ENCODE measurements at regions not wholly inside any gene's neighbourhood (a gene's known extent, or its start where the extent isn't known, plus 50 kb on each side); places are given as distances from the start of the nearest gene placed in this dataset.
A peak's percentile ranks its signal among the peaks of the same experiment; 100 is the strongest.

DNA sequence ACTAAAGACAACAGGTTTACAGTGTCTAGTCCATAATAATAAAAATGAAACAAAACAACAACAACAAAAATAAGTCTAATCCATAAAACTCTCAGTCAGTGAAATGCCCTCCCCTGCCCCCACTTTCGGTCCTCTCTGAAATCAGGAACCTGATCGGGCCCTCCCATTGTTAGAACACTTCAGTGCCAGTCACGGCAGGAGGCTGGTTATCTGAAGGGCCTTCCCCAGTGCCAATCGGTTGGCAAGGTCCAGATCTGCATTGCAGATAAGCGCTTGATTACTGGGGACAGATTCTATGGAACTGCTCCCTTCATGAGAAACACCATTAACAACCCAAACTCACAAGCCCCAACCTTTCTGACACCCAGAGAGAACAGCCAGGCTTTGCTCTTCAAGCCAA, 72.2 kb upstream of the EEPD1 start:
- no peaks in the 10 kb centered on the region for H3K9me3 ChIP-seq
- WGBS = 79% methylated on average over 5 of the region's 5 CpGs
- DNase-seq (ENCODE audit: low spot score) = no peak
- H3K36me3 ChIP-seq = no peaks in the 10 kb centered on the region
- no peaks in the 10 kb centered on the region for H3K4me1 ChIP-seq (replicated peaks)
- no peak overlapping the region for H3K27ac ChIP-seq
- intact Hi-C loops (cut with DNase I) = no loop called here
- no peaks in the 10 kb centered on the region for H3K27me3 ChIP-seq (replicated peaks; ENCODE audit: insufficient read depth)
- TF ChIP-seq POLR2A (IDR thresholded peaks at IDR 0.05) = no peak
- TF ChIP-seq POLR2AphosphoS5 (IDR thresholded peaks at IDR 0.05) = no peak
- TF ChIP-seq, protein P1, sequence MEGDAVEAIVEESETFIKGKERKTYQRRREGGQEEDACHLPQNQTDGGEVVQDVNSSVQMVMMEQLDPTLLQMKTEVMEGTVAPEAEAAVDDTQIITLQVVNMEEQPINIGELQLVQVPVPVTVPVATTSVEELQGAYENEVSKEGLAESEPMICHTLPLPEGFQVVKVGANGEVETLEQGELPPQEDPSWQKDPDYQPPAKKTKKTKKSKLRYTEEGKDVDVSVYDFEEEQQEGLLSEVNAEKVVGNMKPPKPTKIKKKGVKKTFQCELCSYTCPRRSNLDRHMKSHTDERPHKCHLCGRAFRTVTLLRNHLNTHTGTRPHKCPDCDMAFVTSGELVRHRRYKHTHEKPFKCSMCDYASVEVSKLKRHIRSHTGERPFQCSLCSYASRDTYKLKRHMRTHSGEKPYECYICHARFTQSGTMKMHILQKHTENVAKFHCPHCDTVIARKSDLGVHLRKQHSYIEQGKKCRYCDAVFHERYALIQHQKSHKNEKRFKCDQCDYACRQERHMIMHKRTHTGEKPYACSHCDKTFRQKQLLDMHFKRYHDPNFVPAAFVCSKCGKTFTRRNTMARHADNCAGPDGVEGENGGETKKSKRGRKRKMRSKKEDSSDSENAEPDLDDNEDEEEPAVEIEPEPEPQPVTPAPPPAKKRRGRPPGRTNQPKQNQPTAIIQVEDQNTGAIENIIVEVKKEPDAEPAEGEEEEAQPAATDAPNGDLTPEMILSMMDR (IDR thresholded peaks at IDR 0.05) = no peak
- H3K4me3 ChIP-seq = no peak overlapping the region

DNA sequence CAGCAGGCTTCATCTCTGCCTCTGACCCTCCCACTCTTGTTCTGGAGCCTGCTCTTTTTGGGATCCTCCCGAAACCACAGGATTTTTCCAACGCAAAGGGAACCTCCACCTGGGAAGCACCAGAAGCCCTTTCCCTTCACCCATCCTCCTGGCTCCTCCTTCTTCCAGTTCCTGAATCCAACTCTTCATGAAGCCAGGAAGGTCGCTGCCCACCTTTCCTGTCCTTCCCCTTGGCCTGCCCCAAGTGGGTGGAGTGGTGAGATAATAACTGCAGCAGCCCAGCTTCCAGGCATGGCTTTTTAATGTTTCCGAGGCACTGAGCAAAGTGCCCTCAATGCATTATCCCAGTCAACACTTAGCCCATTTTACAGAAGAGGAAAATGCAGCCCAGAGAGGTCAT, 70.8 kb upstream of the EEPD1 start:
- H3K36me3 ChIP-seq = no peaks in the 10 kb centered on the region
- TF ChIP-seq POLR2AphosphoS5 (IDR thresholded peaks at IDR 0.05) = no peak
- no peak for DNase-seq (ENCODE audit: low spot score)
- no peak overlapping the region for H3K4me3 ChIP-seq
- intact Hi-C loops (cut with DNase I) = no loop called here
- WGBS = 71% methylated on average over 4 of the region's 4 CpGs
- H3K27ac ChIP-seq = no peak overlapping the region
- no peaks in the 10 kb centered on the region for H3K9me3 ChIP-seq
- no peaks in the 10 kb centered on the region for H3K4me1 ChIP-seq (replicated peaks)
- no peaks in the 10 kb centered on the region for H3K27me3 ChIP-seq (replicated peaks; ENCODE audit: insufficient read depth)

DNA sequence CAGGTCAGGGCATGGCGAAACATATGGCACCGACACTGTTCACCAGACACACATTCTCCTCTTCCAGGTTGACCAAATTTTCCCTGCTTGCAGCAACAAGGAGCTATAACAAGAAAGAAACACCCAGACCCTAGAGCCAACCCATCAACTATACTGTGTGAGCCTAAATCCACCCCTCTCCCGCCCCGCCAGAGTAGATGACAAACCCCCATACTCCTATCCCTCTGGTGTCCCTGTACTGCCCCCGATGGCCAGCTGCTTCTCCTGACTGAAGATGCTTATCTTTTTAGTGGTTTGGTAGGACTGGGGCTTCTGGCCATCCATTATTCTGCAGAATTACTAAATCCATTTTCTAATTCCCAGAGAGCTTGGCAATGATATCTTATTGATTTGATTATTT, 70.1 kb upstream of the EEPD1 start:
- WGBS = 91% methylated on average over 5 of the region's 5 CpGs
- Histone ChIP-seq H3K9me3 (no peaks in the 10 kb centered on the region), H3K36me3 (no peaks in the 10 kb centered on the region)

DNA sequence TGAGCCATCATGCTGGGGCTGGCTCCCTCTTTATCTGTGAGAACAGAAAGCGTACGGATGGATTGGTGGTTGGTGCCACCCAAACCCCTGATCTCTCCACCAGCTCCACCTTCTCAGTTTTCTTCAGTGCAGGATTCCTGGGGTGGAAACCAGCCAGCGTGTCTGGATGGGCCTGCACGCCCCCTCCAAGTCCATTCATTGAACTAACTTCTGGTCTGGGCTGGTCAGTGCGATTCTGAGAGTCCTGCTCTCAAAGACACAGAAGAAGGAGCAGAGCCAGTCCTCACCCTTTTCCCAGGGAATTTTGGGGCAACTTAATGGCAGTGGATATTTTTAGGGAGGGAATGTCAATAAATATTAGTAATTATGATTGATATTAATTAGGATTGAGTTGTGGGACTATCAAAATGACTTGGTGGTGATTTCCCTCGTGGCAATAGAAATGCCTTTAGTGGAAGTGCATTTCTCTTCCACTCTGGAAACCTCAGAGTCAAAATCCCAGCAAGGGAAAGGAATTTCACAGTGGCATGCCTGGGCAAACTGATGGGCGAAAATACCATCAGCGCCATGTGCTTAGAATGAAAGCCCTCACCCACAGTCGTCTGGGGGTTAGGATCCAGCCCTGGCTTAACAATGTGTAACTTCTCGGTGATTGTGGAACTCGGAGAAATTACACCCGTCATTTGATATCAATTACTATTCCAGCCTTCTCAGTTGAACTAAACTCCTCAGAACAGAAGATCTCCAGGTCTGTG, 69.3 kb upstream of the EEPD1 start:
- Histone ChIP-seq H3K4me3 (no peak overlapping the region), H3K27ac (no peak overlapping the region), H3K9me3 (no peaks in the 10 kb centered on the region), H3K27me3 (replicated peaks; ENCODE audit: insufficient read depth) (no peaks in the 10 kb centered on the region), H3K36me3 (no peaks in the 10 kb centered on the region), H3K4me1 (replicated peaks) (no peaks in the 10 kb centered on the region)
- WGBS = 78% methylated on average over 12 of the region's 12 CpGs
- no peak for DNase-seq (ENCODE audit: low spot score)
- intact Hi-C loops (cut with DNase I) = loop anchor here (2.0 kb wide), 1 partner anchor 207 kb away; no protein-coding TSS in a partner anchor
- TF ChIP-seq POLR2A (IDR thresholded peaks at IDR 0.05) = no peak

More for the DNA sequence above, 70.1 kb upstream of the EEPD1 start:
- H3K4me3 ChIP-seq = no peak overlapping the region
- intact Hi-C loops (cut with DNase I) = no loop called here
- H3K27ac ChIP-seq = no peak overlapping the region
- no peaks in the 10 kb centered on the region for H3K27me3 ChIP-seq (replicated peaks; ENCODE audit: insufficient read depth)
- no peak for DNase-seq (ENCODE audit: low spot score)
- TF ChIP-seq, protein P1 (IDR thresholded peaks at IDR 0.05) = no peak
- TF ChIP-seq POLR2A (IDR thresholded peaks at IDR 0.05) = no peak
- TF ChIP-seq POLR2AphosphoS5 (IDR thresholded peaks at IDR 0.05) = no peak
- H3K4me1 ChIP-seq (replicated peaks) = no peaks in the 10 kb centered on the region

DNA sequence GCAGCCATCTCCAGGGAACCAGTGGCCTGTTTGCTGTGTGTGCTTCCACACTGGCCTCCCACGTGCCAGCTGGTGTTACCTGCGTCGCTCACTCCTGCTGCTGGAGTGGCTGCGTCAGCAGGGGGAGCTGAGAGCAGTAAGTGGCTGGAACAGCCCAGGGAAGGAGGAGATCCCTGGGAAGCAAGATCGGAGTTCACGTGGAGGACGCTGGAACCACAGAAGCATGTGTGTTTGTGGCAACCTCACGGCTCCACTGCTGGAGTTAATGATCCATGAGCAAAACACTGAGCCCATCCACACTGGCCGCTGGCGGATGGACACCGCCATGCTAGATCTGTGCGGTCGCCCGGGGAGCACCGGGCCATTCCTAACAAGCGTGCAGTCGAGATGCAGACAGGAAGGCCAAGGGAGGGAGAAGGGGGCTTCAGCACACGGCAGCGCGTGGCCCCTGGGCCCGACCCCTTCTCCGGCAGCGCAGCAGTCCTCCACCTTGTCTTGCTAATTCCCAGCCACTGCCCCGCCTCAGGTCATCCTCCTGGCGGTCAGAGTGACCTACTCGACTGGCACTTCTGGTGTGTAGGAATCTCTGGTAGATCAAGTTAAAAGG, 68.5 kb upstream of the EEPD1 start:
- intact Hi-C loops (cut with DNase I) = loop anchor here (2.0 kb wide), 1 partner anchor 206 kb away; no protein-coding TSS in a partner anchor
- Histone ChIP-seq H3K27ac (no peak overlapping the region), H3K4me3 (no peak overlapping the region), H3K36me3 (no peaks in the 10 kb centered on the region), H3K9me3 (no peaks in the 10 kb centered on the region), H3K27me3 (replicated peaks; ENCODE audit: insufficient read depth) (no peaks in the 10 kb centered on the region), H3K4me1 (replicated peaks) (no peaks in the 10 kb centered on the region)
- 73% methylated on average over 25 of the region's 26 CpGs for WGBS
- DNase-seq (ENCODE audit: low spot score) = peak; percentile 64
- TF ChIP-seq, protein P1 (IDR thresholded peaks at IDR 0.05) = peak in 3 of 4 experiments; percentile 27 to 53 (median 37)
- TF ChIP-seq POLR2AphosphoS5 (IDR thresholded peaks at IDR 0.05) (peak; percentile 33), POLR2A (IDR thresholded peaks at IDR 0.05) (no peak)
